ENCODE measurements at regions not wholly inside any gene's neighbourhood (a gene's known extent, or its start where the extent isn't known, plus 50 kb on each side); places are given as distances from the start of the nearest gene placed in this dataset.

- BruUV-seq (replicated peaks) = no TSS peak
- Histone ChIP-seq H4K20me1 (ENCODE audit: insufficient read depth) (no peaks in the 10 kb centered on the region), H3K9me3 (ENCODE audit: control insufficient read depth in 1 of 2, insufficient read depth in 1 of 2, low read depth in 1 of 2, low read length in 2 of 2) (peaks cover 8 to 14% of the 10 kb centered on the region in 2 experiments; a peak in 2 of 4 replicates), H3K4me2 (ENCODE audit: low read length) (no peak overlapping the region), H3K9ac (ENCODE audit: low read length) (no peak overlapping the region), H3K4me3 (replicated peaks in 1 of 2; ENCODE audit: low read depth in 1 of 2, low read length in 2 of 2) (no peak overlapping the region), H3K4me1 (ENCODE audit: control insufficient read depth in 1 of 2, insufficient read depth in 2 of 2, low read length in 2 of 2) (no peaks in the 10 kb centered on the region), H3K9me2 (ENCODE audit: insufficient read depth) (no peaks in the 10 kb centered on the region), H3K36me3 (ENCODE audit: control insufficient read depth in 1 of 2, insufficient read depth in 2 of 2, low read length in 2 of 2) (no peaks in the 10 kb centered on the region), H3K27me3 (ENCODE audit: insufficient read depth, low read length) (no peaks in the 10 kb centered on the region), H3K79me2 (ENCODE audit: insufficient read depth, low read length) (no peaks in the 10 kb centered on the region), H3K27ac (ENCODE audit: low read depth, low read length) (no peak overlapping the region), H2AFZ (ENCODE audit: low read depth, low read length, poor library complexity, severe bottlenecking) (no peak overlapping the region)
- ChIA-PET CTCF (no interaction called here), RAD21 (ENCODE audit: low non-redundant PET in 1 of 2, low total read pairs in 2 of 2, uncharacterized antibody in 2 of 2, unreplicated experiment in 2 of 2) (no interaction called here), POLR2A (no interaction called here)
- no peak for TF ChIP-seq EZH2phosphoT487 (IDR thresholded peaks at IDR 0.05; ENCODE audit: borderline replicate concordance)
- TF ChIP-seq POLR2A (IDR thresholded peaks at IDR 0.05; ENCODE audit: borderline replicate concordance, extremely low read depth, insufficient read depth, insufficient read length) = no peak
- no peak for TF ChIP-seq SIN3A (IDR thresholded peaks at IDR 0.05; ENCODE audit: low read depth)
- TF ChIP-seq, protein P1, sequence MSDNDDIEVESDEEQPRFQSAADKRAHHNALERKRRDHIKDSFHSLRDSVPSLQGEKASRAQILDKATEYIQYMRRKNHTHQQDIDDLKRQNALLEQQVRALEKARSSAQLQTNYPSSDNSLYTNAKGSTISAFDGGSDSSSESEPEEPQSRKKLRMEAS (IDR thresholded peaks at IDR 0.05) = no peak
- TF ChIP-seq YY1 (IDR thresholded peaks at IDR 0.05; ENCODE audit: extremely low read depth, insufficient replicate concordance, low read depth, low read length) = no peak
- TF ChIP-seq EZH2 (IDR thresholded peaks at IDR 0.05) = no peak
- TF ChIP-seq ATF3 (IDR thresholded peaks at IDR 0.05) = no peak
- TF ChIP-seq CEBPB (IDR thresholded peaks at IDR 0.05; ENCODE audit: low read depth) = no peak
- TF ChIP-seq CBX3 (IDR thresholded peaks at IDR 0.05; ENCODE audit: low read depth) = no peak
- no peak for TF ChIP-seq ZBTB33 (IDR thresholded peaks at IDR 0.05; ENCODE audit: extremely low read depth, insufficient replicate concordance, low read length)
- no peak for TF ChIP-seq POLR2AphosphoS5 (IDR thresholded peaks at IDR 0.05; ENCODE audit: low read depth, low read length)
- no peak for TF ChIP-seq RAD21 (IDR thresholded peaks at IDR 0.05; ENCODE audit: low read depth)
- ATAC-seq (no peak), DNase-seq (ENCODE audit: low read depth, low spot score) (no peak)
- intact Hi-C loops (cut with micrococcal nuclease) = no loop called here
Observed at GRCh38 chr12:33581613-33582122, 142.0 kb upstream of the SYT10 start.

Data from HCT116 (cell line).